ENCODE measurements at regions not wholly inside any gene's neighbourhood (a gene's known extent, or its start where the extent isn't known, plus 50 kb on each side); places are given as distances from the start of the nearest gene placed in this dataset.
A peak's percentile ranks its signal among the peaks of the same experiment; 100 is the strongest.
"Not testable (repeated sequence)": the region's sequence is repeated elsewhere in the genome, so short reads cannot be mapped to it uniquely, and the experiment has no call there.

DNA sequence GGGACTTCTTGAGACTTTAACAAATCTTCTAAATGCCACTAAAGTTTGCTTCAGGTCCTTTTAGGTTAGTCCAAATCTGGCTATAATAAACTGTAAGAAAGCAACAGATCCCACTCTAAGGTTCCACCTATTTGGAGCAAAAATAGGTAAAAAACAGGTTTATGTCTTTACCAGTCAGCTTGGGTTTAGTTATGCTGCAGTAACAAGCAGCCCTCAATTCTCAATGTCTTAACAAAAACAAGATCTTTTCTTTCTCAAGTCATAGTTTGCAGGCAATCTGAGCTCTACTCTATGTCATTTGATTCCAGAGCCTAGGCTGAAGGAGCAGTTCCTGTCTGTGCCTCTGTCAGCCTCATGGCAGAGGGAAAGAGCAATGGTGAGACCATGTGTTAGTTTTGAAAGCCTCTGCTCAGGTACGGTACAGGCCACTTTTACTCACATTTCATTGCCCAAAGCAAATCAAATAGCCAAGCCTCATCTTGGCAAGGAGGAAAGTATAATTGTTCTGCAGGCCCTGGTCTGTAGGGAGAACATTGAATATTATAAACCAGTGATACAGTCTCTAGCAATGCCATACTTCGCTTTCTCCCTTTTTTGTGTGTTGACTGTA is 108.6 kb downstream of the CD83 start:
- no peak for DNase-seq
- TF ChIP-seq GATA1 (IDR thresholded peaks at IDR 0.05; ENCODE audit: low read depth, low read length) = no peak
- no peak for TF ChIP-seq POLR2A (IDR thresholded peaks at IDR 0.05; ENCODE audit: low read length)

GRCh38 chr6:14228571-14228970 is 111.0 kb downstream of the CD83 start:
- no peak for DNase-seq
- TF ChIP-seq GATA1 (IDR thresholded peaks at IDR 0.05; ENCODE audit: low read depth, low read length) = no peak

- TF ChIP-seq GATA1 (IDR thresholded peaks at IDR 0.05; ENCODE audit: low read depth, low read length) (no peak), POLR2A (IDR thresholded peaks at IDR 0.05; ENCODE audit: low read length) (no peak)
Observed at GRCh38 chr6:14231071-14231483, 113.5 kb downstream of the CD83 start.

GRCh38 chr6:14231501-14232280 is 114.1 kb downstream of the CD83 start:
- TF ChIP-seq GATA1 (IDR thresholded peaks at IDR 0.05; ENCODE audit: low read depth, low read length) (no peak), POLR2A (IDR thresholded peaks at IDR 0.05; ENCODE audit: low read length) (no peak)
- DNase-seq = no peak

More at GRCh38 chr6:14231071-14231483, 113.5 kb downstream of the CD83 start:
- DNase-seq = no peak

DNA sequence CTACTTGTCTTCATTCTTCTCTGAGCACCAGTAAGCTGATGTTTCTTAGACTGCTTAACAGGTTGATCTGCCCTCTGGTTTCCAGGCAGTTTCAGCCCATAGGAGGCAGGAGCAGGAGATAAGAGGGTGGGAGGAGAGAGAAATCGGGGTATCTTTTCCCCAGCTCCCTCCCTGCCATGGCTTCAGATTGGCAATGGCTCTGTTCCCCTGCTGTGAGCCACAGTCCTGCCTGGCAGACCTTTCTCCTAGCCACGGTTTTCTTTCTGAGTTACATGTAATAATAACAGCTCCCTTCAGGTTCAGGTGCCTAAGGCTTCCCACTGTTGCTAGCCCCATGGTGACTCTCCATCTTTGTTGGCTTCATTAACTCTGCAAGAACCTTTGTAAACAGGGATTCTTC is 115.3 kb downstream of the CD83 start:
- DNase-seq = no peak
- TF ChIP-seq POLR2A (IDR thresholded peaks at IDR 0.05; ENCODE audit: low read length) (no peak), GATA1 (IDR thresholded peaks at IDR 0.05; ENCODE audit: low read depth, low read length) (no peak)

GRCh38 chr6:14235653-14236356 is 118.2 kb downstream of the CD83 start:
- TF ChIP-seq POLR2A (IDR thresholded peaks at IDR 0.05; ENCODE audit: low read length) = no peak
- no peak for TF ChIP-seq GATA1 (IDR thresholded peaks at IDR 0.05; ENCODE audit: low read depth, low read length)
- DNase-seq = no peak

DNA sequence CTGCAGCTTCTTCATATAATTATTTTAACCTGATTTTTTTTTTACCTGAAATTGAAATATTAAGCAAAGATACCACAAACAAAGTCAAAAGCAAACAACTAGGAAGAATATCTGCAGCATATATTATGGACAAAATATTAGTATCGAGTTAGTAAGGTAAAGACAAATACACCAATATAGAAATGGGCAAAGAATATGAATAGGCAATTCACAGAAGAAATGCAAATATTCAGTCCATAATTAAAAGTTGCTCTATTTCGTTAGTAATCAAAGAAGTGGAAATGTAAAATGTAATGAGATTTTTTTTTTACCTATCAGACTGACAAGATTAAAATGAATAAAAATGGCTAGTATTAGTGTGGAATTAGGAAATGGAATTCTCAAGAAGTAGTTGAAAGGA is 121.5 kb downstream of the CD83 start:
- TF ChIP-seq GATA1 (IDR thresholded peaks at IDR 0.05; ENCODE audit: low read depth, low read length) = no peak
- no peak for TF ChIP-seq POLR2A (IDR thresholded peaks at IDR 0.05; ENCODE audit: low read length)
- DNase-seq = no peak

DNA sequence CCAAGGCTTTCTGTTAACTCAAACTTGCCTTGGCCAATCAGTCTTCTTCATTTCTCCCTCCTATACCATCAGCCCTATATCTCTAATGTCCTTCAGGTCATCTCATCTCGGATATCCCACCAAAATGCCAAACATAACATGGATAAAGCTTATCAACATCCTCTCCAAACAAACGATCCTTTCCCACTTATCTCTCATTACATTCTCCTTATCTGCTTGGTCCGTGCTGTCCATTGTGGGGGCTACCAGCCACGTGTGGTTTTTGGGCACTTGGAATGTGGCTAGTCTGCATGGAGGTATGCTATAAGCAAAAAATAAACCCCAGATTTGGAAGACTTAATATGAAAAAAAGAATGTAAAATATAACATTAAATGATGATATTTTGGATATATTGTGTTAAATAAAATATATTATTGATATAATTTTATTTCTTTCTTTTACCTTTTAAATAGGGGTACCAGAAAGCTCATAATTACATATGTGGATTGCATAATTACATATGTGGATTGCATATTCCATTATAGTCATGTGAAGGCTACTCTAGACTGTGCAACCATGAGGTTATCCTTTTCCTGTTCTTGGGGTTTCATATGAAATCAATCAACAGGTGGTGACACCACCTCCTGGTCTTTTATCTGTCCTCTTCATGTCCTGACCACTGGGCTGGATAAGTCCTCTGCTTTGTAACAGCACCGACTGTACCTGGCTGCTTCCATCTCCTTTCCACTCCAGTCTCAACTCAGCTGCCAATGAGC is 123.0 kb downstream of the CD83 start:
- TF ChIP-seq GATA1 (IDR thresholded peaks at IDR 0.05; ENCODE audit: low read depth, low read length) (no peak), POLR2A (IDR thresholded peaks at IDR 0.05; ENCODE audit: low read length) (no peak)
- peak in 1 of 2 experiments; percentile 6 for DNase-seq

- TF ChIP-seq GATA1 (IDR thresholded peaks at IDR 0.05; ENCODE audit: low read depth, low read length) (no peak), POLR2A (IDR thresholded peaks at IDR 0.05; ENCODE audit: low read length) (no peak)
- DNase-seq = no peak
Observed at GRCh38 chr6:14241255-14242070, 123.9 kb downstream of the CD83 start.

DNA sequence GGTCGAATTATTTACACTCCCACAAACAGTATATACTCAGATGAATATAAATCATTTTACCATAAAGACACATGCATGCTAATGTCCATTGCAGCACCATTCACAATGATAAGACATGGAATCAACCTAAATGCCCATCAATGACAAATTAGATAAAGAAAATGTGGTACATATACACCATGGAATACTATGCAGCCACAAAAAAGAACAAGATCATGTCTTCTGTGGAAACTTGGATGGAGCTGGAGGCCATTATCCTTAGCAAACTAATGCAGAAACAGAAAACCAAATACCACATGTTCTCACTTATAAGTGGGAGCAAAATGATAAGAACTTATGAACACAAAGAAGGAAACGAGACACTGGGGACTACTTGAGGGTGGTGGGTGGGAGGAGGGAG is 125.3 kb downstream of the CD83 start:
- DNase-seq = not testable (repeated sequence)

- TF ChIP-seq POLR2A (IDR thresholded peaks at IDR 0.05; ENCODE audit: low read length) = no peak
- no peak for TF ChIP-seq GATA1 (IDR thresholded peaks at IDR 0.05; ENCODE audit: low read depth, low read length)
- no peak for DNase-seq
Observed at GRCh38 chr6:14243597-14243996, 126.0 kb downstream of the CD83 start.

GRCh38 chr6:14246876-14247275 is 129.3 kb downstream of the CD83 start:
- TF ChIP-seq POLR2A (IDR thresholded peaks at IDR 0.05; ENCODE audit: low read length) (no peak), GATA1 (IDR thresholded peaks at IDR 0.05; ENCODE audit: low read depth, low read length) (no peak)
- no peak for DNase-seq

DNA sequence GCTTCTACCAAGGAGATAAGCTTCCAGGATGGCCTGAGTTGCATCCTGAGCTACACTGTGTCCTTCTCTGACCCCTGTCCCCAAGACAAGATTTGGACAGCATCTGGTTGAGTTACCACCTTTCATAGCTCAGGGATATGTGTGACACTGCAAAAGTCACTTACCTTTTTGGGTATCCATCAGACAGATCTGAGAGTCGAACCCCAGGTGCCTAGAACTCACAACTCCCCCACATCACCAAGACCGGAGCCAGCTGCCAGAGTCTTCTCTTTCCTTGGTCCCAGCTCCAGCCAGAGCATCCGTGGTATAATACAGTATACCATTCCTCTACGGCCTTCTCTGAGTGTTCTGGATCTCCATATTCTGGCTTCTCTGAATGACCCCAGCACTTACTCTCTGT is 133.0 kb downstream of the CD83 start:
- no peak for DNase-seq
- TF ChIP-seq GATA1 (IDR thresholded peaks at IDR 0.05; ENCODE audit: low read depth, low read length) = no peak
- TF ChIP-seq POLR2A (IDR thresholded peaks at IDR 0.05; ENCODE audit: low read length) = no peak

Measured in erythroblast (primary cell).